Heart right ventricle (tissue), 16 donors: ENCODE measurements at regions not wholly inside any gene's neighbourhood (a gene's known extent, or its start where the extent isn't known, plus 50 kb on each side); places are given as distances from the start of the nearest gene placed in this dataset.

Source experiments
- ATAC-seq, 8 donors: fragments of 200-7000 bp; cut with Tn5 transposase; one replicate each; pipeline ENCODE4 v1.9.1; 2020; ENCODE audit warnings: mild to moderate bottlenecking in 8 of 8, moderate library complexity in 8 of 8, moderate number of reproducible peaks in 1 of 8
- DNase-seq, 2 donors: peaks; one replicate each; pipeline ENCODE4 v3.0.0-alpha.2; 2020
- H3K27ac ChIP-seq, 10 donors: fragments of 200-600 bp; sonication (generic) in 2 of 10; one replicate each; pipeline versions ENCODE4 v1.5.0 to v1.8.0; 2020 to 2022; ENCODE audit warnings: mild to moderate bottlenecking in 3 of 10
- H3K27me3 ChIP-seq, 7 donors: fragments of 200-600 bp; one replicate each; pipeline ENCODE4 v1.8.0; 2021 to 2022; ENCODE audit warnings: mild to moderate bottlenecking in 2 of 7
- H3K36me3 ChIP-seq, 9 donors: fragments of 200-600 bp; sonication (generic) in 1 of 9; one replicate each; pipeline versions ENCODE4 v1.5.0 to v1.8.0; 2020 to 2022; ENCODE audit warnings: mild to moderate bottlenecking in 2 of 9
- H3K4me1 ChIP-seq, 9 donors: fragments of 200-600 bp; sonication (generic) in 1 of 9; one replicate each; pipeline versions ENCODE4 v1.5.0 to v1.8.0; 2020 to 2022; ENCODE audit warnings: mild to moderate bottlenecking in 4 of 9
- H3K4me3 ChIP-seq, 10 donors: fragments of 200-600 bp; sonication (generic) in 2 of 10; one replicate each; pipeline versions ENCODE4 v1.5.0 to v1.8.0; 2020 to 2022; ENCODE audit warnings: mild to moderate bottlenecking in 7 of 10, moderate library complexity in 2 of 10
- H3K9me3 ChIP-seq, 11 donors: fragments of 200-600 bp in 10 of 11; sonication (generic) in 2 of 11; one replicate each; pipeline versions ENCODE4 v1.5.0 to v1.8.0; 2013 to 2022; ENCODE audit warnings: mild to moderate bottlenecking in 2 of 11, control low read depth in 1 of 11, moderate library complexity in 1 of 11
- CTCF ChIP-seq, 9 donors: fragments of 200-600 bp; sonication (generic) in 2 of 9; IDR thresholded peaks; one replicate each; pipeline versions ENCODE4 v1.5.0 to v1.8.0; 2021 to 2022; ENCODE audit warnings: antibody characterized with exemption in 9 of 9, mild to moderate bottlenecking in 5 of 9, moderate library complexity in 1 of 9
- WGBS, 2 donors: extraction: QIAGEN DNeasy Blood & Tissue Kit; methylation state at CpG; one replicate each; pipeline ENCODE4 v1.1.7; 2013; ENCODE audit warnings: inconsistent platforms in 1 of 2; 5-methylcytosine and 5-hydroxymethylcytosine counted together
- intact Hi-C, 10 donors: fragments of 100-400 bp; cut with DNase I; formaldehyde crosslinking; loops; one replicate each; pipeline versions ENCODE4 v1.11.1 to v1.14.2; 2022
- donor health status: Arrhythmogenic right ventricular cardiomyopathy.
- donor health status: ischemic (EF 13 %, LVEDD 7.1; RV severe dilation, severe dysfunction).
- donor health status: healthy with polysubstance abuse.
- donor health status: DM: no; HTN: yes; CAD: no.
- donor health status: DM: no; HTN: no; CAD: no.
- donor health status: ischemic (EF 25% LVEDD 6.9; RV normal size, moderate dysfunction).
- donor health status: ischemic (EF 25% LVEDD 5.7; RV mildly dilated, moderate dysfunction).
- donor health status: healthy.
- donor health status: DM: yes; HTN: yes; CAD: no.
- donor health status: Ischemic cardiomyopathy.
- donor health status: ischemic (EF 35%, LVEDD 5.7; RV mildly dilated, moderate dysfunction).
- donor health status: nonischemic (EF 11% LVEDD 7.7; RV severe dilation, severe dysfunction).
- donor health status: DM: yes; HTN: yes; CAD: no.
- donor health status: PGD.
- donor health status: ischemic (EF 29% LVEDD 5.4; RV normal size, mild dysfunction).
- donor health status: nonischemic (EF 23%, LVEDD 6.1; RV moderate dilation, normal function).

GRCh38 chr13:64680739-64681138, 2549.4 kb downstream of the PCDH9 start:
- DNase-seq, result no peak
- Histone ChIP-seq H3K27me3 (no peaks in the 10 kb centered on the region), H3K27ac (no peak overlapping the region), H3K36me3 (no peaks in the 10 kb centered on the region), H3K4me3 (no peak overlapping the region), H3K4me1 (no peaks in the 10 kb centered on the region), H3K9me3 (peaks cover 0 to 41% (median 4%) of the 10 kb centered on the region in 11 donors)
- no peak for ATAC-seq
- intact Hi-C loops, result loop anchor here in 1 of 10 donors (5.0 kb wide), 1 partner anchor 1098 kb away; no protein-coding TSS in a partner anchor
- TF ChIP-seq CTCF (IDR thresholded peaks at IDR 0.05), result no peak
- WGBS, 2 donors, result 92 to 96% methylated on average over 1 of the region's 1 CpG

DNA sequence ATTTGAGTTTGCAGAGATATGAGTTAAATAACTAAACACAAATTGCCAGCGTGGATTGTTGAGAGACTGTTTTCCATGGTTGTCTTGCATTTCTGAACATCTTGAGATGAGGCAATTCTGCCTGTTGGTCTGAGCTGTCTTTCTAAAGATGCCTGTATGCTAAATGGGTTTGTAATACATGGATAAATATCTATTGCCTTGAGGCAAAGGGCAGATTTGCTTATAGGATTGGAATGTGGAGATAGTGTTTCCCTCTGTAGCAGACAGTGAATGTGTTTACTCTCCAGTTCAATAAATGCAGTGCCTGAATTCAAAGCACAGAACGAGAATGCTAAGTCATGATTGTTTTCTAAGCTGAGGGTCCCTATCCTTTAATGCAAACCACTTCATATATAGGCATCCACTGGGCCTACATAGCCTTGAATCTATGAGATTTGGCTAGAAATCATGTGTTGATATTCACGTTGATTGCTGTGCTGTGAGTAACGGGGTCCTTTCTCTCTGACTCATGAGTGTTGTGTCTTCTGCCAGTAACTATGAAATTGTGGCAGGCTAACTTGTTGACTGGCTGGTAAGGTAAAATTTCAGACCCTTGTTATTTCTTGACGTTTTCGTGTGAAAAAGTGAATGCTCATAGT, 2554.8 kb downstream of the PCDH9 start:
- Histone ChIP-seq H3K4me3 (no peak overlapping the region), H3K36me3 (no peaks in the 10 kb centered on the region), H3K4me1 (no peaks in the 10 kb centered on the region), H3K9me3 (peaks cover 0 to 13% (median 0%) of the 10 kb centered on the region in 11 donors), H3K27ac (no peak overlapping the region), H3K27me3 (no peaks in the 10 kb centered on the region)
- WGBS, 2 donors, result 77 to 80% methylated on average over 6 of the region's 6 CpGs
- no peak for ATAC-seq
- intact Hi-C loops, result no loop called here
- no peak for DNase-seq
- TF ChIP-seq CTCF (IDR thresholded peaks at IDR 0.05), result no peak

DNA sequence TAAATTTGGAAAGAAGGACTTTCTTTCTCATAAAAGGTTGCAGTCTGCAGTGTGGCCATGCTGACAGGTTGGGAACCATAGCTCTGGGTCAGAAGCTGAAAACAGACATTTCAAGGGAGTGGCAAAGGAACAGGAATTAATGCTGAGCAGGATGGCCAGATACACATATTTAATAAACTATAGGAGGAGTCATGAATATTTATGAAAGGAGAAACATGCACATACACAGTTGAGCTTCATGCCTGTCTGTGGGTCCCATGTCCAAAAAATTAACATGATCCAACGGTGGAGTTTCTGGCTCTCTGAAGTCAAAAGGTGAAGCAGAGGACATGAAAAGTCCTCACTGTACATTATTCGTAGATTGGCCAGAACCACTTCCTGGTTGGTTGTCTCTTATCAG, 2556.0 kb downstream of the PCDH9 start:
- intact Hi-C loops, result no loop called here
- no peak for DNase-seq
- Histone ChIP-seq H3K4me3 (no peak overlapping the region), H3K27ac (no peak overlapping the region), H3K27me3 (no peaks in the 10 kb centered on the region), H3K9me3 (peaks cover 0 to 13% (median 0%) of the 10 kb centered on the region in 11 donors), H3K4me1 (no peaks in the 10 kb centered on the region), H3K36me3 (no peaks in the 10 kb centered on the region)
- no peak for ATAC-seq
- WGBS, 2 donors, result 50 to 71% methylated on average over 2 of the region's 2 CpGs
- TF ChIP-seq CTCF (IDR thresholded peaks at IDR 0.05), result no peak

DNA sequence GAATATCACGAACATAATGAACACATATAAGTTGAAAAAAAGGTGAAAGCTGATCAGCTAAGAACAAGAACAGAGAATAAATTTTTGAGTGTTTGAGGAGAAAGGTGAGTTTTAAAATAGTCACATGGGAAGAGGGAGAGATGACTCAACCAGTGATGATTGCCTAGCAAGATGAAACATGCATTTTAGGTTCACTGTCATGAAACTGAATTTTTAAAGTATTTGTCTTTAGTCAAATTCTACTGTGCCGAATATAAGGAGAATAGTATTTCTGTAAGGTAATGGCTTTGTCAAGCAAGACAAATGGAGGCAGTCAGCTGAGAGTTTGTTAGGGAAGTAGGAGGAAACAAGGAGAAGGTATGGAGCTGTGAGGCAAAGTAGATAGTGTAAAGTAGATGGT, 2557.4 kb downstream of the PCDH9 start:
- no peaks in the 10 kb centered on the region for H3K27me3 ChIP-seq
- H3K27ac ChIP-seq, result no peak overlapping the region
- no peak overlapping the region for H3K4me3 ChIP-seq
- intact Hi-C loops, result no loop called here
- ATAC-seq, result no peak
- no peaks in the 10 kb centered on the region for H3K4me1 ChIP-seq
- peaks cover 0 to 13% (median 0%) of the 10 kb centered on the region in 11 donors for H3K9me3 ChIP-seq
- WGBS, 2 donors, result 86 to 88% methylated on average over 2 of the region's 2 CpGs
- DNase-seq, result no peak
- no peaks in the 10 kb centered on the region for H3K36me3 ChIP-seq
- no peak for TF ChIP-seq CTCF (IDR thresholded peaks at IDR 0.05)
